H1 (cell line): ENCODE measurements at regions not wholly inside any gene's neighbourhood (a gene's known extent, or its start where the extent isn't known, plus 50 kb on each side); places are given as distances from the start of the nearest gene placed in this dataset.

ENCODE experiments used
- CTCF ChIA-PET: fragments of 300-600 bp; sonication (Branson Sonifier 250); formaldehyde crosslinking; loops from one replicate; lab custom pipeline; 2021; ENCODE audit not compliant: partially characterized antibody; lab: Charles Lee
- POLR2A ChIA-PET: fragments of 300-600 bp; sonication (Branson Sonifier 250); formaldehyde crosslinking; loops from one replicate; lab custom pipeline; 2021; ENCODE audit warnings: inconsistent platforms; ENCODE audit not compliant: partially characterized antibody; lab: Charles Lee
- DNase-seq, 2 experiments: peaks; one replicate each; pipeline versions ENCODE4 v3.0.0 to v3.0.0-alpha.2; 2010 to 2022; ENCODE audit warnings: low spot score in 2 of 2, low read depth in 1 of 2, mixed read lengths in 1 of 2
- FAIRE-seq: peaks from 2 replicates; lab custom pipeline; 2011; peaks lifted over from hg19 to GRCh38; lab: Jason Lieb, UNC
- H2AFZ ChIP-seq: 2 replicates; pipeline ENCODE4 v1.8.1; 2012; ENCODE audit warnings: low read length, inconsistent platforms
- H2AK5ac ChIP-seq: 2 replicates; pipeline ENCODE4 v1.6.1; 2013; ENCODE audit warnings: low read depth, low read length
- H2BK120ac ChIP-seq: replicated peaks from 2 replicates; pipeline ENCODE3; 2013; ENCODE audit warnings: low read depth, low read length, inconsistent platforms
- H2BK12ac ChIP-seq: 2 replicates; pipeline ENCODE4 v1.6.1; 2013; ENCODE audit warnings: low read depth, low read length
- H2BK15ac ChIP-seq: 2 replicates; pipeline ENCODE4 v1.6.1; 2013; ENCODE audit warnings: low read length
- H2BK20ac ChIP-seq: 2 replicates; pipeline ENCODE4 v1.6.1; 2013; ENCODE audit warnings: low read length
- H2BK5ac ChIP-seq: 2 replicates; pipeline ENCODE4 v1.6.1; 2013; ENCODE audit warnings: low read depth, low read length
- H3K14ac ChIP-seq: 2 replicates; pipeline ENCODE4 v1.6.1; 2013; ENCODE audit warnings: inconsistent platforms; ENCODE audit not compliant: insufficient read length
- H3K18ac ChIP-seq: 2 replicates; pipeline ENCODE4 v1.6.1; 2013; ENCODE audit warnings: low read length; ENCODE audit errors: extremely low read depth
- H3K23ac ChIP-seq: 2 replicates; pipeline ENCODE4 v1.6.1; 2013; ENCODE audit warnings: inconsistent platforms; ENCODE audit not compliant: insufficient read length
- H3K23me2 ChIP-seq: 2 replicates; pipeline ENCODE4 v1.6.1; 2013; ENCODE audit warnings: low read depth, low read length
- H3K27ac ChIP-seq: 2 replicates; pipeline ENCODE4 v1.6.1; 2011; ENCODE audit warnings: low read depth, low read length, inconsistent platforms
- H3K27me3 ChIP-seq, 4 experiments: replicated peaks in 1 of 4; 1 replicate in 1 of 4; 2 replicates in 3 of 4; pipeline versions ENCODE4 v1.6.1 to v1.8.1; 2011 to 2013; ENCODE audit warnings: low read length in 3 of 4, mild to moderate bottlenecking in 3 of 4, inconsistent platforms in 2 of 4, mixed read lengths in 2 of 4, moderate library complexity in 1 of 4; ENCODE audit not compliant: control insufficient read depth in 3 of 4, insufficient read depth in 3 of 4; ENCODE audit errors: extremely low read depth in 1 of 4
- H3K36me3 ChIP-seq, 4 experiments: 2 replicates each; pipeline versions ENCODE4 v1.6.1 to v1.8.1; 2011 to 2013; ENCODE audit warnings: mild to moderate bottlenecking in 4 of 4, low read length in 3 of 4, moderate library complexity in 2 of 4, control low read depth in 1 of 4, inconsistent platforms in 1 of 4; ENCODE audit not compliant: insufficient read depth in 4 of 4, control insufficient read depth in 2 of 4
- H3K4ac ChIP-seq: replicated peaks from 2 replicates; pipeline ENCODE3; 2013; ENCODE audit warnings: low read length, low read depth, mixed read lengths, inconsistent platforms; ENCODE audit not compliant: insufficient read length
- H3K4me1 ChIP-seq, 4 experiments: replicated peaks in 1 of 4; 1 replicate in 1 of 4; 2 replicates in 3 of 4; pipeline versions ENCODE4 v1.6.1 to v1.8.1; 2011 to 2013; ENCODE audit warnings: low read length in 3 of 4, inconsistent platforms in 2 of 4, mixed read lengths in 1 of 4; ENCODE audit not compliant: insufficient read depth in 4 of 4, control insufficient read depth in 3 of 4
- H3K4me2 ChIP-seq, 2 experiments: 2 replicates each; pipeline versions ENCODE4 v1.6.1 to v1.8.1; 2011 to 2013; ENCODE audit warnings: low read depth in 2 of 2, low read length in 2 of 2, control low read depth in 1 of 2, inconsistent platforms in 1 of 2, mild to moderate bottlenecking in 1 of 2; ENCODE audit not compliant: insufficient read depth in 1 of 2
- H3K4me3 ChIP-seq, 4 experiments: fragments of 200-600, 300-600 bp in 1 of 4; sonication (generic), shearing (Covaris generic), sonication (Bioruptor Twin) in 1 of 4; 2 replicates each; pipeline versions ENCODE4 v1.5.1 to v1.8.1; 2011 to 2016; ENCODE audit warnings: low read length in 4 of 4, low read depth in 3 of 4, control low read depth in 2 of 4, inconsistent platforms in 2 of 4, mild to moderate bottlenecking in 2 of 4, mixed read lengths in 1 of 4, moderate library complexity in 1 of 4; ENCODE audit not compliant: insufficient read depth in 2 of 4; ENCODE audit errors: extremely low read depth in 1 of 4
- H3K56ac ChIP-seq: replicated peaks from 2 replicates; pipeline ENCODE3; 2013; ENCODE audit warnings: low read depth, mild to moderate bottlenecking, mixed read lengths, low read length, inconsistent platforms; ENCODE audit not compliant: insufficient read length
- H3K79me1 ChIP-seq: 2 replicates; pipeline ENCODE4 v1.6.1; 2013; ENCODE audit warnings: low read depth, low read length, control low read depth
- H3K79me2 ChIP-seq, 2 experiments: 2 replicates each; pipeline versions ENCODE4 v1.6.1 to v1.8.1; 2012 to 2013; ENCODE audit warnings: low read length in 2 of 2, mild to moderate bottlenecking in 2 of 2, inconsistent platforms in 1 of 2; ENCODE audit not compliant: insufficient read depth in 2 of 2, control insufficient read depth in 1 of 2
- H3K9ac ChIP-seq, 4 experiments: replicated peaks in 1 of 4; 1 replicate in 1 of 4; 2 replicates in 3 of 4; pipeline versions ENCODE4 v1.6.1 to v1.8.1; 2011 to 2013; ENCODE audit warnings: low read depth in 3 of 4, low read length in 3 of 4, control low read depth in 2 of 4, mild to moderate bottlenecking in 2 of 4, moderate library complexity in 2 of 4, inconsistent platforms in 1 of 4; ENCODE audit errors: extremely low read depth in 1 of 4
- H3K9me3 ChIP-seq, 2 experiments: 2 replicates each; pipeline versions ENCODE4 v1.6.1 to v1.8.1; 2012 to 2013; ENCODE audit warnings: mild to moderate bottlenecking in 2 of 2, moderate library complexity in 2 of 2, control low read depth in 1 of 2, inconsistent platforms in 1 of 2, low read depth in 1 of 2, low read length in 1 of 2, mixed read lengths in 1 of 2; ENCODE audit not compliant: insufficient read depth in 2 of 2
- H4K20me1 ChIP-seq, 2 experiments: replicated peaks in 1 of 2; 2 replicates each; pipeline versions ENCODE3 to v1.8.1; 2011 to 2013; ENCODE audit warnings: inconsistent platforms in 2 of 2, low read length in 2 of 2, mild to moderate bottlenecking in 1 of 2; ENCODE audit not compliant: insufficient read depth in 2 of 2, control insufficient read depth in 1 of 2
- H4K5ac ChIP-seq: 2 replicates; pipeline ENCODE4 v1.6.1; 2013; ENCODE audit warnings: low read length, low read depth, mixed read lengths, inconsistent platforms; ENCODE audit not compliant: insufficient read length
- H4K8ac ChIP-seq: 2 replicates; pipeline ENCODE4 v1.8.0; 2013; ENCODE audit warnings: mild to moderate bottlenecking, moderate library complexity, low read length, inconsistent platforms; ENCODE audit not compliant: insufficient read depth; ENCODE audit errors: extremely low read depth
- H4K91ac ChIP-seq: replicated peaks from 2 replicates; pipeline ENCODE3; 2013; ENCODE audit warnings: low read length, mixed read lengths, inconsistent platforms; ENCODE audit not compliant: insufficient read length
- ASH2L ChIP-seq: fragments of 200-600, 300-600 bp; sonication (generic); IDR thresholded peaks from one replicate; pipeline ENCODE4 v1.7.1; 2017; ENCODE audit warnings: low read length
- BACH1 ChIP-seq: IDR thresholded peaks from 2 replicates; pipeline ENCODE4 v1.6.1; 2012; ENCODE audit warnings: low read length, improper control_type of control experiment
- CBX8 ChIP-seq: fragments of 300-800, 300-1000 bp; sonication (generic); IDR thresholded peaks from 2 replicates; pipeline ENCODE4 v1.7.1; 2016; ENCODE audit warnings: low read depth, low read length, borderline replicate concordance
- EGR1 ChIP-seq: IDR thresholded peaks from 2 replicates; pipeline ENCODE4 v1.6.1; 2011; ENCODE audit warnings: low read depth, low read length, borderline replicate concordance
- EZH2 ChIP-seq: fragments of 200-600 bp; sonication (generic); IDR thresholded peaks from 2 replicates; pipeline ENCODE4 v1.7.1; 2012; ENCODE audit warnings: low read depth, mild to moderate bottlenecking, moderate library complexity, low read length, inconsistent platforms; ENCODE audit not compliant: severe bottlenecking
- MAFK ChIP-seq: IDR thresholded peaks from 2 replicates; pipeline ENCODE4 v1.6.1; 2012; ENCODE audit warnings: low read depth, mild to moderate bottlenecking, improper control_type of control experiment, low read length
- POLR2AphosphoS5 ChIP-seq: IDR thresholded peaks from 2 replicates; pipeline ENCODE4 v1.6.1; 2011; ENCODE audit warnings: low read depth, low read length
- RAD21 ChIP-seq, 2 experiments: IDR thresholded peaks in 1 of 2; conservative IDR thresholded peaks in 1 of 2; 2 replicates each; pipeline ENCODE4 v1.6.1; 2011; ENCODE audit warnings: low read depth in 2 of 2, low read length in 2 of 2, improper control_type of control experiment in 1 of 2, inconsistent platforms in 1 of 2, mild to moderate bottlenecking in 1 of 2, moderate library complexity in 1 of 2
- RFX5 ChIP-seq: IDR thresholded peaks from 2 replicates; pipeline ENCODE4 v1.6.1; 2011; ENCODE audit warnings: low read depth, low read length, improper control_type of control experiment, borderline replicate concordance
- RXRA ChIP-seq: IDR thresholded peaks from 2 replicates; pipeline ENCODE4 v1.6.1; 2011; ENCODE audit warnings: low read depth, mild to moderate bottlenecking, low read length, moderate library complexity; ENCODE audit not compliant: insufficient read depth
- SIRT6 ChIP-seq: IDR thresholded peaks from one replicate; pipeline ENCODE4 v1.7.1; 2012; ENCODE audit warnings: low read length, inconsistent platforms
- SP1 ChIP-seq: IDR thresholded peaks from 2 replicates; pipeline ENCODE4 v1.6.1; 2011; ENCODE audit warnings: low read depth, low read length
- SP4 ChIP-seq: IDR thresholded peaks from 2 replicates; pipeline ENCODE4 v1.6.1; 2012; ENCODE audit warnings: low read length, inconsistent platforms
- SRF ChIP-seq: IDR thresholded peaks from 2 replicates; pipeline ENCODE4 v1.6.1; 2011; ENCODE audit warnings: mild to moderate bottlenecking, low read depth, low read length, moderate library complexity
- TEAD4 ChIP-seq: IDR thresholded peaks from 2 replicates; pipeline ENCODE4 v1.6.1; 2012; ENCODE audit warnings: low read depth, low read length, inconsistent platforms, mixed read lengths
- ZNF274 ChIP-seq: IDR thresholded peaks from 2 replicates; pipeline ENCODE4 v1.7.0; 2012; ENCODE audit warnings: low read length, borderline replicate concordance; ENCODE audit errors: extremely low read depth
- WGBS, 2 experiments: shearing (Covaris generic) in 1 of 2; methylation state at CpG; one replicate each; pipeline versions ENCODE4 v1.1.6 to v1.1.7; 2013 to 2015; ENCODE audit warnings: low lambda C conversion rate in 2 of 2, mixed read lengths in 2 of 2, inconsistent platforms in 1 of 2, low coverage in 1 of 2, missing lambda C conversion rate in 1 of 2; ENCODE audit not compliant: insufficient replicate concordance in 2 of 2, insufficient coverage in 1 of 2, insufficient read length in 1 of 2; ENCODE audit errors: extremely low coverage in 1 of 2, missing lambda C conversion rate in 1 of 2; 5-methylcytosine and 5-hydroxymethylcytosine counted together
- TF ChIP-seq, protein P1 (sequence below): IDR thresholded peaks from 2 replicates; pipeline ENCODE4 v1.6.1; 2012; ENCODE audit warnings: inconsistent platforms

DNA sequence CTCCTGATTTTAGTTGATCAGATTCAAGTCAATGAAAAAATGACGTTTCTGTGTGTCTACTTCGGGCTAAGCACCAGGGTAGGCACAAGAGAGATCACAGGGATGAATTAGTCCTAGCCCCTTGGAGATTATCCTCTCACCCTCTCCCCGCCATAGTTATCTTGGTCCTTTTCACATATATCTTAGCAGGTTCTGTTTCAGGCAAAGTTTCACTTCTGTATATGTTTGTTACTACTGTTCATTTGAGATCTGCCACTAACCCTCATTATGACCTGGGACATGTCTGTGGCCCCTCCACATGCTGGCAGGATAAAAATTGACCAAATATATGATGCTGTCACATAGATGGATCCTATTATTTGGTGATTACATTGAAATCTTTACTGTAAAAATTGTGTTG lies 186.1 kb downstream of the AASDHPPT start:
- Histone ChIP-seq H3K18ac (no peak overlapping the region), H3K56ac (no peak overlapping the region), H3K27me3 (no peaks in the 10 kb centered on the region), H3K36me3 (no peaks in the 10 kb centered on the region), H4K91ac (no peak overlapping the region), H3K23me2 (no peaks in the 10 kb centered on the region), H3K9me3 (peaks cover 6% of the 10 kb centered on the region in 2 experiments), H2BK120ac (no peak overlapping the region), H4K5ac (no peak overlapping the region), H3K27ac (no peak overlapping the region), H2AFZ (no peak overlapping the region), H3K9ac (no peak overlapping the region), H4K8ac (no peak overlapping the region), H2BK12ac (no peak overlapping the region), H3K79me1 (no peaks in the 10 kb centered on the region), H2BK20ac (no peak overlapping the region), H3K4me1 (no peaks in the 10 kb centered on the region), H3K79me2 (no peaks in the 10 kb centered on the region), H3K4ac (no peak overlapping the region), H3K23ac (no peak overlapping the region), H3K4me2 (no peak overlapping the region), H2AK5ac (no peak overlapping the region), H2BK15ac (no peak overlapping the region), H4K20me1 (no peaks in the 10 kb centered on the region), H3K4me3 (no peak overlapping the region), H2BK5ac (no peak overlapping the region), H3K14ac (no peak overlapping the region)
- ChIA-PET CTCF (no interaction called here), POLR2A (no interaction called here)
- WGBS, 2 experiments = 97% methylated on average over 3 of the region's 3 CpGs; no CpG with 5 or more reads in 1 of the 2 experiments
- no peak for TF ChIP-seq SP1
- no peak for TF ChIP-seq BACH1
- no peak for TF ChIP-seq RAD21 (IDR thresholded peaks at IDR 0.05 in 1 of 2, conservative IDR thresholded peaks at IDR 0.05 in 1 of 2; ENCODE audit: low read depth in 2 of 2, low read length in 2 of 2)
- no peak for TF ChIP-seq RXRA
- no peak for TF ChIP-seq CBX8
- no peak for TF ChIP-seq SRF
- TF ChIP-seq SP4 = no peak
- no peak for TF ChIP-seq ZNF274
- TF ChIP-seq EGR1 = no peak
- no peak for TF ChIP-seq MAFK
- no peak for TF ChIP-seq EZH2
- TF ChIP-seq, protein P1, sequence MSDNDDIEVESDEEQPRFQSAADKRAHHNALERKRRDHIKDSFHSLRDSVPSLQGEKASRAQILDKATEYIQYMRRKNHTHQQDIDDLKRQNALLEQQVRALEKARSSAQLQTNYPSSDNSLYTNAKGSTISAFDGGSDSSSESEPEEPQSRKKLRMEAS = no peak
- TF ChIP-seq TEAD4 = no peak
- TF ChIP-seq POLR2AphosphoS5 = no peak
- no peak for TF ChIP-seq RFX5
- TF ChIP-seq SIRT6 = no peak
- no peak for TF ChIP-seq ASH2L
- DNase-seq (no peak), FAIRE-seq (no peak)
